ENCODE measurements at regions not wholly inside any gene's neighbourhood (a gene's known extent, or its start where the extent isn't known, plus 50 kb on each side); places are given as distances from the start of the nearest gene placed in this dataset.

DNA sequence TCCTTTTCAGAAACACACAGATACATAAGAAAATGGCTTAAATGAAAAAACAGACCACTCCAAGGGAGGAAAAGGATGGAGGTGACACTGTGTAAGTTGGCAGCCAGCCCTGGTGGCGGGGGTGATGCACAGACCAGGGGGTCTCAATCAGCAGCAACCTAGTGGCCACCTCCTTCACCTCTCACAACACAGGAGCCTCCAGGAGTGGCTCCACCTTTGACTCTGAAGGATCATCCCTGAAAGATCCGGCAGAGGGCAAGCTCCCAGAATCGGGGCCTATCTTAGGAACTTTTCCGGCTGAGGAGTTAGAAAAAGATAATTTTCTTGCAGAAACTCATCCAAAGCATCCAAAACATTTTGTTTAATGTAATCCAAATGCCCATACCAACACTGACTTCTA is 51.2 kb upstream of the SMYD2 start:
- Histone ChIP-seq H3K27me3 (ENCODE audit: control insufficient read depth, insufficient read depth) (peaks cover 2% of the 10 kb centered on the region), H3K27ac (ENCODE audit: low read length) (no peak overlapping the region), H3K4me1 (ENCODE audit: control insufficient read depth, insufficient read depth, low read length) (no peaks in the 10 kb centered on the region), H3K9me3 (ENCODE audit: control insufficient read depth, low read length) (no peaks in the 10 kb centered on the region), H3K4me3 (ENCODE audit: low read length) (no peak overlapping the region)
- intact Hi-C loops (cut with DNase I) = no loop called here
- 78% methylated on average over 4 of the region's 4 CpGs for WGBS
- DNase-seq (no peak), ATAC-seq (no peak)
